RPMI7951 (cell line): ENCODE measurements at regions not wholly inside any gene's neighbourhood (a gene's known extent, or its start where the extent isn't known, plus 50 kb on each side); places are given as distances from the start of the nearest gene placed in this dataset.
"Not testable (repeated sequence)": the region's sequence is repeated elsewhere in the genome, so short reads cannot be mapped to it uniquely, and the experiment has no call there.

Experiments
- DNase-seq: peaks from one replicate; pipeline ENCODE4 v3.0.0-alpha.2; 2012; ENCODE audit warnings: low read depth

DNA sequence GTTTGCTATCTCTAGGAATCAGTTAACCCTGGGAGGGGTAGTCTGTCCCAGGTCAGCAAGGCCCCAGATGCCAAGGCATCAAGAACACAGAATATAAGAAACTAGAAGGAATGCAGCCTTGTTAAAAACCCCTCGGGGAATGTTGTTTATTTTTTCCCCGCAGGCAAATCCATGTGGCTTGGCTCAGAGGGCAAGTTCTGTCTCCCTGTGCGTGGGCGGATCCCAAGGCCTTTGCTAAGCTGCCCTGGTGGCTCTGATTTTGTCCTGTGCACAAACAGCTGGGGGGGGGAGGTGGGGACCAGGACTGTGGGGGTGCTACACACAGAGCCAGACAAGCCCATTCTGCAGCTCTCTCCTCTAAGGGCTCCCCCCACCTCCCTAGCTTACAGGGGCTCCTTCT, 776.8 kb upstream of the TPTE start:
- DNase-seq = not testable (repeated sequence)

GRCh38 chr21:9745457-9746108, 775.8 kb upstream of the TPTE start:
- DNase-seq = not testable (repeated sequence)

- not testable (repeated sequence) for DNase-seq
Observed at GRCh38 chr21:9746311-9746710, 775.1 kb upstream of the TPTE start.

DNA sequence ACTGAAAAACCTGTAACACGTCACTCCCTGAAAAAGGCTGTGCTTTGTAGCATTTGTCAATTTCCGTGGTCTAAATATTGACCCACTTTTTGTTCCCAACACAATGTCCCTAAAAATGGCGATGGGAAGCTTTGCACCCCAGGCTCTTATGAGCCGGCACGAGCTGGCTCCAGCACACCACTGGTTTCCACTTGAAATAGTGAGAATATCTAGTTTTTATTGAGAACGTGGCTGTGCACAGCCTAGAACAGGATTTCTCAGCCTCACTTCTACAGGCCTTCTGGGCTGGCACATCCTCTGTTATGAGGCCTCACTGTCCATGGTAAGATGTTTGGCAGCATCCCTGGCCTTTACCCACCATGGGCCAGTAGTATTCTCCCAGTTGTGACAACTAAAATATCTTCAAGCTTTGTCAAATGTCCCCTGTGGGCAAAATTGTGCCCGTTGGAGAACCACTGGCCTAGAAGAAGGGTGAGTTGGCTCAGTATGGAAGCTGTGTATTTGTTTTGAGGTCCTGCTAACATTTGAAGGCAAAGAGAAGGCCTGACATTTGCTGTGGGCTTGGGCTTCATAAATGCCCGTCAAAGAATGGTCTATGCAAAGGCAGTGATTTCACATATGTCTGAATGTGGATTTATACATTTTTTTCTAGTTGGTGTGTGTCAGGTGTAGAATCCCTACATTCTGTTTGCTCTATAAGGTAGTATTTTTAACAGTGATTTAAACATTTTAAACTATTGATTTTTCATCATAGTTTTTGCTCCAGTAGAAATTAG, 774.4 kb upstream of the TPTE start:
- not testable (repeated sequence) for DNase-seq

DNA sequence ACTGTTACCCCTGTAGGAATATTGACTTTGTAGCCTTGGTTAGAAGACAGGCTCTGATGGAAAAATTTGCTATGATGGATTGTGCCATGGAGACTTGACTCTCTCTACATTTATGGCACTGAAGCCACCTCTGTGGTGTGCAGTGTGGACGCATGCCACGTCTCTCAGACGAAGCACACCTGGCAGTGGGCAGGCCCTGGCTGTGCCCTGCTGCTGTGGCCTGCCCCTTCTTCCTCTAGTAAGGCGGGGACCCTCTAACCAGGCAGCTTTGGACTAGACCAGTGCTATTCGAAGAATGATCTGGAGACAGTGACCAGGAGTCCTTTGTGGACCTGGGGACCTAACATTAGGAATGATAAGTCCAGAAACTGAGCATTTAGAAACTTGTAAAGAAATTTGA, 773.5 kb upstream of the TPTE start:
- DNase-seq = not testable (repeated sequence)

DNA sequence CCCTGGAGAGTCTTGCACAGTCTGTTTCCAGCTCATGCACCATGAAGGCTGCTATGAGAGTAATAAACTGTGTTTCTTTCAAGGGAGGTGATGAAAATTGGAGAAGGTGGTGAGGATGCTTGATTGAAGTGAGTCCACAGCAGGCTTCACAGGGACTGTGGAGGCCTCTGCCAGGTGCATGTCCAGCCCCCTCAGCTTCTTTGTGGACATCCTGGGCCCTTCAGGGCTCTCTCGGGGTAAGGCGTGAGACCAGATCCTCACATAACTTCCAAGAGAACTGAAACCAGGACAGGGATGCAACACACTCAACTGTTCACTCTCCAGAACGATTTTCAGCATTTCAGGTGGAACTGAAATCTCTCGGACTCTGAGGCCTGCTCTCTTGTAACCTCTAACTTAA, 772.9 kb upstream of the TPTE start:
- DNase-seq = not testable (repeated sequence)

- DNase-seq = not testable (repeated sequence)
Observed at GRCh38 chr21:9749741-9750230, 771.6 kb upstream of the TPTE start.

- no peak for DNase-seq
Observed at GRCh38 chr21:9750341-9751086, 770.9 kb upstream of the TPTE start.

DNA sequence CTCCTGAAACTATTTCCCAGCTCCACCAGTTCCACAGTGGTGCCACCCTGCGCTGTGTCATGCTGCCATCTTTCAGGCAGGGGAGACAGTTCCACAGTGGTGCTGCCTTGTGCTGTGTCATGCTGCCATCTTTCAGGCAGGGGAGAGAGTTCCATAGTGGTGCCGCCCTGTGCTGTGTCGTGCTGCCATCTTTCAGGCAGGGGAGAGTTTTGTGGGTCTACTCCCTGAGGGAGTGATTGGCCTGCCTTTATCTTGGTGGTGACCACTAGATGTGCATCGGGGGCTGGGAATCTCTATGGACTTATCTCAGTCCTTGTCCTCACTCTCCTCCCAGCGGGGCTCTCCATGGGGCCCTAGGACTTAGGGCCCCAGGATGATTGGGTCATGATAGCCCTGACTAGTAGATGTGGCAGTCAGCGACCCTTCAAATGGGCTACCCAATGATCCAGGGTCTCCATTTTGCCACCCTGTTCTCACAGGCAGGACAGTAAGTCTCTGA, 770.2 kb upstream of the TPTE start:
- not testable (repeated sequence) for DNase-seq

GRCh38 chr21:9752028-9752427, 769.4 kb upstream of the TPTE start:
- not testable (repeated sequence) for DNase-seq

DNA sequence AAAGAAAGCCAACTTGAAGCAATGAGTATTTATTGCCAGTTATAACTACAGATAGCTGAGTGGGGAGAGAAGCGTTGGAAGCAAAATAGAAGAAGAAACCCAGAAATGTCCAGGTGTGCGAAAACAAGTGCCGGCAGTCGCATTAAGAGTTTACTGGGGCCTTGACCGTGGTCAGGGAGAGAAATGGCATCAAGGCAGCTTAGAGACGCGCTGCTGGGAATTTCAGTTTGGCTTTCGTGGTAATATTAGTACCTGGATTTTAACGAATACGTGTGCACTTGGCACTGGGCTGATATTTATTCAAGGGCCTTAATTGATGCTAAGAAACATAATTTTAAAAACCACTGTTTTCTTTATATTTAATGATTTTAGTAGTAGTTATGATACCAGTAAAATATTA, 767.9 kb upstream of the TPTE start:
- DNase-seq = not testable (repeated sequence)

GRCh38 chr21:9753943-9754342, 767.4 kb upstream of the TPTE start:
- no peak for DNase-seq

DNA sequence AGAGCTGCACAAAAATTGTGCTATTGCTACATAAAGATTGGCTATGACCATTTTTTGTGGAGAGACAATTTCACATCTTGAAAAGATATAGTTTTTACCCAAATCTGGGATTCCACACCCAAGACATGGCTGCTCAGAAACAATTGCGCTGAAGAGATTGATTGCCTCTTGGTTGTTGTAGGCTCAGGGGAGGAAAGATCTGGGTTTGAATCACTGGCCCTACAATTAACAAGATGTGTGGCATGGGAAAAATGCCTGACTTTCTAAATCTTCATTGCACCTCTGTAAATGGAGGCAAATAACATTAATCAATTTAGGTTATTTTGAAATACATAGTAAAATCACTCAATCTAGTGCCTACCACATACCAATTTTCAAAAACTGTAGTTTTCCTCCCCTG, 766.9 kb upstream of the TPTE start:
- not testable (repeated sequence) for DNase-seq

- no peak for DNase-seq
Observed at GRCh38 chr21:9755611-9756010, 765.8 kb upstream of the TPTE start.

- DNase-seq = no peak
Observed at GRCh38 chr21:9756677-9757076, 764.7 kb upstream of the TPTE start.

- DNase-seq = not testable (repeated sequence)
Observed at GRCh38 chr21:9757118-9757517, 764.3 kb upstream of the TPTE start.

- DNase-seq = not testable (repeated sequence)
Observed at GRCh38 chr21:9757572-9757971, 763.8 kb upstream of the TPTE start.

GRCh38 chr21:9758141-9758540, 763.2 kb upstream of the TPTE start:
- no peak for DNase-seq

DNA sequence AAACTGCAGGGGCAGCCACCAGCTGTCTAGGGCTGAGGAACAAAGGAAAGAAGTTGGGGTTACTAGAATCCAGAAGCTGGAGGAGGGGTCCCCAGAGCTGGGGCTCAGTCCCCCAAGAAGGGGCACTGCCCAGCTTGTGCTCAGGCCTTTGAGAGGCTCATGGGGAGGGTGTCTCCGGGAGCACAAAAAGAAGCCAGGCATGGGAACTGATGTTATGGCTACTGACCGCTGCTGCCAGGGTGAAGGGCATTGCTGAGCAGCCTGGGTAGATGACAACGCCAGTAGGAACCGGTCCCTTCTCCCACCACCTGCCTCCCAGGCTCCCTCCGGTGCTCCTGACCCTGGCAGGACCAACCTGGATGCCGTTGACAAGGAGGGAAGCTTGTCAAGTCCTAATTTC, 762.5 kb upstream of the TPTE start:
- no peak for DNase-seq

DNA sequence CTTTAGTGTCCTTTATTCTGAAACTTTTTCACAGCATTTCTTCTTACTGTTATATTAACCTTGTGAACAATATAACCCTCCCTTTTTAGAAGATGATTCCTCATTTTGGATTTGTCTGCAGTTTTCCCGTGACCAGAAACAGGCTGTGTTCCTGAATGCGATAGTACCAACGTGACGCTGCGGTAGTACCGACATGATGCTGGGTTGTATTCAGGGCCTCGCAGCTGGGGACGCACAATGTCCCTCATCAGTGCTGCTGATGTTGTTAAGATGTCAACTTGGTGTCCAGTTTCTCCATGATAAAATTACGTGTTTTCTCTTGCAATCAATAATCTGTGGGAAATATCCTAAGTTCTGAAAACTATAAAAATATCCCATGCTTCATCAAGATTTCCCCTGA, 761.4 kb upstream of the TPTE start:
- no peak for DNase-seq

GRCh38 chr21:9760398-9761074, 760.8 kb upstream of the TPTE start:
- DNase-seq = no peak

DNA sequence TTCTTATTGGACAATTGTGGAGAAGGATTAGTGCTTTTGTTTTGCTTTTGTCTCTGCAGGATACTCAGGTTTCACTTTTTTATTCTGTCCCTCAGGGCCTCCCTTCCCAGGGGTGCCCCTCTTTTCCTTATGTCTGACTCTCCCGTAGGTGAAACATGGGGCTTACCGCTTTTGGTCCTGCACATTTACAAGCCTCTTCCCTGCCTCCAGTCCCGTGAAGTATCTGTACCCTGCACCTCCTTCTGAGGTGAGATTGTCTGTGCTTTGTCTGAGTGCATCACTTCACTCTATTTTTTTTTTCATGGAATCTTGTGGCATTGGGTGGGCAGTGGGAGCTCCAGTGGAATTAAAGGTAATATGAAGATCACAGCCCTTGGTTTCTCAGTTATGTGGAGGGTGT, 758.1 kb upstream of the TPTE start:
- DNase-seq = no peak
